SU-DHL-6 (cell line): ENCODE measurements at regions not wholly inside any gene's neighbourhood (a gene's known extent, or its start where the extent isn't known, plus 50 kb on each side); places are given as distances from the start of the nearest gene placed in this dataset.

Experiments used
- H2AFZ ChIP-seq: fragments of 200-600 bp; sonication (generic); 2 replicates; pipeline ENCODE4 v1.6.1; 2014; ENCODE audit warnings: low read depth, mild to moderate bottlenecking, moderate library complexity, mixed read lengths, antibody characterized with exemption, low read length; ENCODE audit not compliant: severe bottlenecking
- H3F3A ChIP-seq: fragments of 200-600 bp; shearing (Covaris generic); 2 replicates; pipeline ENCODE4 v1.6.0; 2016; ENCODE audit warnings: antibody characterized with exemption, mild to moderate bottlenecking; ENCODE audit not compliant: insufficient read depth
- H3K27ac ChIP-seq: fragments of 200-600 bp; sonication (generic); 2 replicates; pipeline ENCODE4 v1.5.1; 2016; ENCODE audit warnings: low read depth, mild to moderate bottlenecking, low read length, moderate library complexity, mixed read lengths
- H3K27me3 ChIP-seq: fragments of 200-600 bp; sonication (generic), shearing (Covaris generic); 2 replicates; pipeline ENCODE4 v1.6.0; 2014; ENCODE audit warnings: mild to moderate bottlenecking, low read length
- H3K36me3 ChIP-seq: fragments of 200-600 bp; sonication (generic); 2 replicates; pipeline ENCODE4 v1.6.1; 2014; ENCODE audit warnings: mild to moderate bottlenecking, low read length, mixed read lengths
- H3K4me2 ChIP-seq: fragments of 300-600, 200-600 bp; shearing (Covaris generic), sonication (generic); 2 replicates; pipeline ENCODE4 v1.6.0; 2014; ENCODE audit warnings: low read length, low read depth, mild to moderate bottlenecking; ENCODE audit not compliant: poor library complexity, severe bottlenecking
- H3K4me3 ChIP-seq: fragments of 200-600 bp; sonication (generic); 2 replicates; pipeline ENCODE4 v1.5.1; 2014; ENCODE audit warnings: antibody characterized with exemption, low read length, mild to moderate bottlenecking, mixed read lengths; ENCODE audit not compliant: insufficient read depth, poor library complexity, severe bottlenecking
- H3K79me2 ChIP-seq: fragments of 200-600 bp; sonication (generic); 2 replicates; pipeline ENCODE4 v1.6.1; 2014; ENCODE audit warnings: mild to moderate bottlenecking, low read length, moderate library complexity; ENCODE audit not compliant: insufficient read depth
- H3K9ac ChIP-seq: fragments of 200-600 bp; sonication (generic); 2 replicates; pipeline ENCODE4 v1.7.0; 2014; ENCODE audit warnings: mild to moderate bottlenecking, low read length
- H3K9me2 ChIP-seq: fragments of 200-600 bp; sonication (generic); replicated peaks from 2 replicates; pipeline ENCODE4 v1.6.1; 2014; ENCODE audit warnings: low read length; ENCODE audit not compliant: insufficient read depth
- H3K9me3 ChIP-seq: fragments of 200-600 bp; sonication (generic); 2 replicates; pipeline ENCODE4 v1.6.1; 2014; ENCODE audit warnings: low read length, mixed read lengths; ENCODE audit not compliant: insufficient read depth
- H4K20me1 ChIP-seq: fragments of 200-600 bp; sonication (generic); 2 replicates; pipeline ENCODE4 v1.6.1; 2014; ENCODE audit warnings: low read depth, mild to moderate bottlenecking, antibody characterized with exemption, low read length, moderate library complexity, mixed read lengths
- EZH2phosphoT487 ChIP-seq: fragments of 200-600 bp; sonication (generic), shearing (Covaris generic); conservative IDR thresholded peaks from 2 replicates; pipeline ENCODE4 v1.6.1; 2018; ENCODE audit warnings: mild to moderate bottlenecking, antibody characterized with exemption, low read length, moderate library complexity, mixed read lengths
- TF ChIP-seq, protein P1 (sequence below): fragments of 200-600 bp; sonication (generic); IDR thresholded peaks from one replicate; pipeline ENCODE4 v1.5.1; 2017; ENCODE audit warnings: antibody characterized with exemption, mild to moderate bottlenecking, low read length, moderate library complexity; ENCODE audit not compliant: insufficient read depth, poor library complexity, severe bottlenecking

GRCh38 chr9:87116492-87116891, 169.2 kb upstream of the GAS1 start:
- TF ChIP-seq EZH2phosphoT487 = no peak
- TF ChIP-seq, protein P1, sequence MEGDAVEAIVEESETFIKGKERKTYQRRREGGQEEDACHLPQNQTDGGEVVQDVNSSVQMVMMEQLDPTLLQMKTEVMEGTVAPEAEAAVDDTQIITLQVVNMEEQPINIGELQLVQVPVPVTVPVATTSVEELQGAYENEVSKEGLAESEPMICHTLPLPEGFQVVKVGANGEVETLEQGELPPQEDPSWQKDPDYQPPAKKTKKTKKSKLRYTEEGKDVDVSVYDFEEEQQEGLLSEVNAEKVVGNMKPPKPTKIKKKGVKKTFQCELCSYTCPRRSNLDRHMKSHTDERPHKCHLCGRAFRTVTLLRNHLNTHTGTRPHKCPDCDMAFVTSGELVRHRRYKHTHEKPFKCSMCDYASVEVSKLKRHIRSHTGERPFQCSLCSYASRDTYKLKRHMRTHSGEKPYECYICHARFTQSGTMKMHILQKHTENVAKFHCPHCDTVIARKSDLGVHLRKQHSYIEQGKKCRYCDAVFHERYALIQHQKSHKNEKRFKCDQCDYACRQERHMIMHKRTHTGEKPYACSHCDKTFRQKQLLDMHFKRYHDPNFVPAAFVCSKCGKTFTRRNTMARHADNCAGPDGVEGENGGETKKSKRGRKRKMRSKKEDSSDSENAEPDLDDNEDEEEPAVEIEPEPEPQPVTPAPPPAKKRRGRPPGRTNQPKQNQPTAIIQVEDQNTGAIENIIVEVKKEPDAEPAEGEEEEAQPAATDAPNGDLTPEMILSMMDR = no peak
- Histone ChIP-seq H3K9me3 (no peaks in the 10 kb centered on the region), H3K27me3 (no peaks in the 10 kb centered on the region), H3K9ac (no peak overlapping the region), H2AFZ (no peak overlapping the region), H3F3A (no peaks in the 10 kb centered on the region), H3K27ac (no peak overlapping the region), H3K9me2 (no peaks in the 10 kb centered on the region), H3K79me2 (no peaks in the 10 kb centered on the region), H3K4me2 (no peak overlapping the region), H4K20me1 (no peaks in the 10 kb centered on the region), H3K4me3 (no peak overlapping the region), H3K36me3 (no peaks in the 10 kb centered on the region)

DNA sequence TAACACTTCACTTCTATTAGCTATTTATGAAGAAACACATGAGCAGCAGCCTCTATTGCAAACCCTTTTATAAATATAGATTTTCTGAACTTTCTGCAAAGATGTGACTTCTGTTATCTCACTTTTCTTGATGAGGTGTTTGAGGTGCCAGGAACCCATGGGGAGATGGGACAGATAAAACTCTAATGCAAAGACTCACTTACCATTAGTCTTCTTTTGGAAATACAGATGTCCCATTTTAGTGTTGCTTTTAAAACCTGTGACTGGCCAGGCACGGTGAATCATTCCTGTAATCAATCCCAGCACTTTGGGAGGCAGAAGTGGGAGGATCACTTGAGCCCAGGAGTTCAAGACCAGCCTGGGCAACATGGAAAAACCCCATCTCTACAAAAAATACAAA, 171.3 kb upstream of the GAS1 start:
- no peak for TF ChIP-seq EZH2phosphoT487
- TF ChIP-seq, protein P1 = no peak
- Histone ChIP-seq H3K36me3 (no peaks in the 10 kb centered on the region), H3K27ac (no peak overlapping the region), H3K4me3 (no peak overlapping the region), H4K20me1 (no peaks in the 10 kb centered on the region), H3K4me2 (no peak overlapping the region), H3K9me2 (no peaks in the 10 kb centered on the region), H2AFZ (no peak overlapping the region), H3K9me3 (no peaks in the 10 kb centered on the region), H3K79me2 (no peaks in the 10 kb centered on the region), H3F3A (no peaks in the 10 kb centered on the region), H3K9ac (no peak overlapping the region), H3K27me3 (no peaks in the 10 kb centered on the region)

- Histone ChIP-seq H3K36me3 (no peaks in the 10 kb centered on the region), H3K79me2 (no peaks in the 10 kb centered on the region), H4K20me1 (no peaks in the 10 kb centered on the region), H3K4me3 (no peak overlapping the region), H3K27me3 (no peaks in the 10 kb centered on the region), H3K9me3 (no peaks in the 10 kb centered on the region), H3K4me2 (no peak overlapping the region), H3K27ac (no peak overlapping the region), H3K9ac (no peak overlapping the region), H3F3A (no peaks in the 10 kb centered on the region), H3K9me2 (no peaks in the 10 kb centered on the region), H2AFZ (no peak overlapping the region)
- TF ChIP-seq, protein P1 = no peak
- TF ChIP-seq EZH2phosphoT487 = no peak
These were observed 172.1 kb upstream of the GAS1 start for GRCh38 chr9:87119328-87119881.

DNA sequence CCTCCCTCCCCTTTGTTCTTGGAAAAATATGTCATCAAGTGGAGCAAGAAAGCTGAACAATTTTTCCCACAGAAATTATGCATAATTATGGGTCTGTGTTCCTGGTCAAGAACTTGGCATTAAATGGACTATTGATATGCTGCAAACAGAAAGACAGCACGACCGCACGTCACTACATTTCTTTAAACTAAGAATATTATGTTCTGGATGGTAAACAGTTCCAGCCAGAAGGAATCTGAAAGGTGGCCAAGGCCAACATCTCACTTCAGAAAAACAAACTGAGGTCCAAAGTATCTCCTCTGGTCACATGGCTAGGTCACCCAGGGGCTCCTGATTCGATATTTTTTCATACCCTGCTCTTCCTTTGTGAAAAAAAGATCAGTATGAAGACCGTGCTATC, 173.3 kb upstream of the GAS1 start:
- TF ChIP-seq, protein P1 = no peak
- no peak for TF ChIP-seq EZH2phosphoT487
- Histone ChIP-seq H3K9ac (no peak overlapping the region), H3K9me2 (no peaks in the 10 kb centered on the region), H2AFZ (no peak overlapping the region), H3K79me2 (no peaks in the 10 kb centered on the region), H3K4me2 (no peak overlapping the region), H3K36me3 (no peaks in the 10 kb centered on the region), H4K20me1 (no peaks in the 10 kb centered on the region), H3K4me3 (no peak overlapping the region), H3K27ac (no peak overlapping the region), H3K27me3 (no peaks in the 10 kb centered on the region), H3F3A (no peaks in the 10 kb centered on the region), H3K9me3 (no peaks in the 10 kb centered on the region)
